Activated B cell treated with CpG ODN at 0.5 μM for 24 hours (primary cell): ENCODE measurements at regions not wholly inside any gene's neighbourhood (a gene's known extent, or its start where the extent isn't known, plus 50 kb on each side); places are given as distances from the start of the nearest gene placed in this dataset.

Experiments
- ATAC-seq: fragments of 200-7000 bp; cut with Tn5 transposase; one replicate; pipeline ENCODE4 v1.10.0; 2021; ENCODE audit warnings: low read depth, mild to moderate bottlenecking, moderate library complexity
- CTCF ChIA-PET: fragments of 350-600 bp; sonication (Branson Sonifier 250); formaldehyde crosslinking; loops from one replicate; lab custom pipeline; 2021; ENCODE audit warnings: antibody characterized with exemption; lab: Charles Lee
- POLR2A ChIA-PET: fragments of 350-600 bp; sonication (Branson Sonifier 250); formaldehyde crosslinking; loops from one replicate; lab custom pipeline; 2021; ENCODE audit warnings: antibody characterized with exemption; lab: Charles Lee
- DNase-seq: peaks from one replicate; pipeline ENCODE4 v3.0.0; 2022
- H3K27ac Mint-ChIP-seq: one replicate; pipeline ENCODE4 v1.8.0; 2020; ENCODE audit warnings: mixed read lengths
- H3K27me3 Mint-ChIP-seq: one replicate; pipeline ENCODE4 v1.8.0; 2021; ENCODE audit warnings: mixed read lengths
- H3K36me3 Mint-ChIP-seq: one replicate; pipeline ENCODE4 v1.8.0; 2021; ENCODE audit warnings: low read depth, mixed read lengths
- H3K4me1 Mint-ChIP-seq: one replicate; pipeline ENCODE4 v1.8.0; 2021; ENCODE audit warnings: mixed read lengths
- H3K4me3 Mint-ChIP-seq: one replicate; pipeline ENCODE4 v1.8.0; 2020; ENCODE audit warnings: mild to moderate bottlenecking, mixed read lengths
- H3K9me3 Mint-ChIP-seq: one replicate; pipeline ENCODE4 v1.8.0; 2020; ENCODE audit warnings: mixed read lengths
- intact Hi-C: fragments of 100-400 bp; cut with micrococcal nuclease; formaldehyde crosslinking; loops from one replicate; pipeline ENCODE4 v1.15.1; 2024
- TF ChIP-seq, protein P1 (sequence below): fragments of 200-600 bp; IDR thresholded peaks from one replicate; pipeline ENCODE4 v1.8.0; 2022; ENCODE audit warnings: antibody characterized with exemption, mild to moderate bottlenecking

DNA sequence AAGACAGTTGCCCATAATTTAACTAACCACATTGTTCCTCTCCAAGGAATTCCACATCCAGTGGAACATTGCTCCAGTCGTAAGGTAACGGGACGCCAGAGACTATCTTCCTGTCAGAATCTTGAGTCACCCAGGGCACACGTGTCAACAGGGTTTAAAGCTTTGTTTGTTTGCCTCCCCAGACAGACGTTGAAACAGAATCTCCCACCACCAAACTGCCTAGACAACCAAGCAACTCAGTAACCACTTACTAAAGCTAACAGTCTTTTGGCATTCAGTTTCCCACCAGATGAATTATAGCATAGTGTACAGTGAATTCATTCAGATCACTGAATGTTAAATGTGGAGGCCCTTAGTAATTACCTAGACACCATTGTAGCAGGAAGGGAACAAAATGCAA is 439.5 kb downstream of the PLPP3 start:
- Mint-ChIP-seq H3K27ac (no peak overlapping the region), H3K27me3 (peaks cover 10% of the 10 kb centered on the region), H3K4me1 (peaks cover 14% of the 10 kb centered on the region), H3K9me3 (no peaks in the 10 kb centered on the region), H3K4me3 (no peak overlapping the region), H3K36me3 (no peaks in the 10 kb centered on the region)
- DNase-seq (no peak), ATAC-seq (no peak)
- intact Hi-C loops: loop anchor here (10.0 kb wide), 1 partner anchor 435 kb away; the partner anchor contains the start of gene PLPP3
- ChIA-PET CTCF (no interaction called here), POLR2A (no interaction called here)
- TF ChIP-seq, protein P1, sequence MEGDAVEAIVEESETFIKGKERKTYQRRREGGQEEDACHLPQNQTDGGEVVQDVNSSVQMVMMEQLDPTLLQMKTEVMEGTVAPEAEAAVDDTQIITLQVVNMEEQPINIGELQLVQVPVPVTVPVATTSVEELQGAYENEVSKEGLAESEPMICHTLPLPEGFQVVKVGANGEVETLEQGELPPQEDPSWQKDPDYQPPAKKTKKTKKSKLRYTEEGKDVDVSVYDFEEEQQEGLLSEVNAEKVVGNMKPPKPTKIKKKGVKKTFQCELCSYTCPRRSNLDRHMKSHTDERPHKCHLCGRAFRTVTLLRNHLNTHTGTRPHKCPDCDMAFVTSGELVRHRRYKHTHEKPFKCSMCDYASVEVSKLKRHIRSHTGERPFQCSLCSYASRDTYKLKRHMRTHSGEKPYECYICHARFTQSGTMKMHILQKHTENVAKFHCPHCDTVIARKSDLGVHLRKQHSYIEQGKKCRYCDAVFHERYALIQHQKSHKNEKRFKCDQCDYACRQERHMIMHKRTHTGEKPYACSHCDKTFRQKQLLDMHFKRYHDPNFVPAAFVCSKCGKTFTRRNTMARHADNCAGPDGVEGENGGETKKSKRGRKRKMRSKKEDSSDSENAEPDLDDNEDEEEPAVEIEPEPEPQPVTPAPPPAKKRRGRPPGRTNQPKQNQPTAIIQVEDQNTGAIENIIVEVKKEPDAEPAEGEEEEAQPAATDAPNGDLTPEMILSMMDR: no peak

- Mint-ChIP-seq H3K36me3 (no peaks in the 10 kb centered on the region), H3K9me3 (no peaks in the 10 kb centered on the region), H3K4me1 (peaks cover 34% of the 10 kb centered on the region), H3K27ac (no peak overlapping the region), H3K27me3 (peaks cover 10% of the 10 kb centered on the region), H3K4me3 (no peak overlapping the region)
- CTCF ChIA-PET: no interaction called here
- POLR2A ChIA-PET: no interaction called here
- ATAC-seq: no peak
- TF ChIP-seq, protein P1: no peak
- DNase-seq: no peak
- intact Hi-C loops: loop anchor here (10.0 kb wide), 1 partner anchor 437 kb away; the partner anchor contains the start of gene PLPP3
These were observed 441.6 kb downstream of the PLPP3 start for GRCh38 chr1:56137521-56138505.

DNA sequence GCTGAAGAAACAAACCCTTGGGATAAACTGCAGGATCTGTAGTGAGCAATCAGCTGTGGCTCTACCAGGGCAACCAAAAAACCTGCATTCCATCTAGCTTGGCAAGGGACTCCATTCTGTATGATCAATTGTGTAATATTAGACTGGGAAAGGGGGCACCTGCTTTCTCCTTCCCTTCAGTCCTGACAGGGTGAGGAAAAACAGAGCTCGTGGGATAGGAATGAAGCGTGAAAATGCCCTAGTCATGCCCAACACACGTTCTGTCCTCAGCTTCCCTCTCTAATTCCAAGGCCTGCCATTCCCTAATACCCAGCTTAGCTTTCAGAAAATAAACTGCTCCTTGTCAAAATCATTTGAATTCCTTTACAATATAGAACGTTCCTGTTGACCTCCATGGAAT is 442.3 kb downstream of the PLPP3 start:
- intact Hi-C loops: loop anchor here (10.0 kb wide), 1 partner anchor 438 kb away; the partner anchor contains the start of gene PLPP3
- peaks cover 8% of the 10 kb centered on the region for H3K27me3 Mint-ChIP-seq
- TF ChIP-seq, protein P1: no peak
- ATAC-seq (no peak), DNase-seq (no peak)
- no peaks in the 10 kb centered on the region for H3K36me3 Mint-ChIP-seq
- no peak overlapping the region for H3K27ac Mint-ChIP-seq
- peaks cover 41% of the 10 kb centered on the region for H3K4me1 Mint-ChIP-seq
- CTCF ChIA-PET: no interaction called here
- POLR2A ChIA-PET: no interaction called here
- H3K4me3 Mint-ChIP-seq: no peak overlapping the region
- H3K9me3 Mint-ChIP-seq: no peaks in the 10 kb centered on the region

GRCh38 chr1:56135864-56136147 is 443.6 kb downstream of the PLPP3 start:
- intact Hi-C loops: loop anchor here (10.0 kb wide), 1 partner anchor 439 kb away; the partner anchor contains the start of gene PLPP3
- Mint-ChIP-seq H3K27ac (no peak overlapping the region), H3K27me3 (peaks cover 8% of the 10 kb centered on the region), H3K9me3 (no peaks in the 10 kb centered on the region), H3K36me3 (no peaks in the 10 kb centered on the region), H3K4me3 (no peak overlapping the region), H3K4me1 (peaks cover 42% of the 10 kb centered on the region)
- ChIA-PET CTCF (no interaction called here), POLR2A (no interaction called here)
- DNase-seq: no peak
- TF ChIP-seq, protein P1: no peak
- no peak for ATAC-seq

- ChIA-PET POLR2A (no interaction called here), CTCF (no interaction called here)
- Mint-ChIP-seq H3K4me1 (peaks cover 42% of the 10 kb centered on the region), H3K27ac (peak overlapping the region; percentile 13), H3K36me3 (no peaks in the 10 kb centered on the region), H3K4me3 (peak overlapping the region; percentile 30), H3K9me3 (no peaks in the 10 kb centered on the region), H3K27me3 (peaks cover 8% of the 10 kb centered on the region)
- intact Hi-C loops: loop anchor here (10.0 kb wide), 1 partner anchor 440 kb away; the partner anchor contains the start of gene PLPP3
- TF ChIP-seq, protein P1: no peak
- DNase-seq: no peak
- ATAC-seq: peak; percentile 31
These were observed 444.1 kb downstream of the PLPP3 start for GRCh38 chr1:56135069-56135863.
